A549 (cell line): ENCODE measurements at regions not wholly inside any gene's neighbourhood (a gene's known extent, or its start where the extent isn't known, plus 50 kb on each side); places are given as distances from the start of the nearest gene placed in this dataset.

Source experiments
- ATAC-seq, 2 experiments: fragments of 200-7000 bp in 1 of 2; fragments of >200 bp in 1 of 2; cut with Nextera tagmentation in 1 of 2; cut with Tn5 transposase in 1 of 2; 3 replicates each; pipeline versions ENCODE4 v1.8.0 to v1.9.1; 2018 to 2020; ENCODE audit warnings: mild to moderate bottlenecking in 1 of 2, moderate library complexity in 1 of 2
- CTCF ChIA-PET: fragments of 300-600 bp; sonication (Branson Sonifier 250); formaldehyde crosslinking; extraction: SDS; loops from one replicate; lab custom pipeline; 2021; ENCODE audit warnings: antibody characterized with exemption, inconsistent platforms; lab: Yijun Ruan, JAX
- POLR2A ChIA-PET: fragments of 350-600 bp; formaldehyde crosslinking; extraction: SDS; loops from one replicate; lab custom pipeline; 2021; ENCODE audit warnings: antibody characterized with exemption, inconsistent platforms; lab: Yijun Ruan, JAX
- DNase-seq, 2 experiments: peaks; one replicate each; pipeline versions ENCODE4 v3.0.0 to v3.0.0-alpha.2; 2011 to 2016; ENCODE audit warnings: low read depth in 1 of 2, low spot score in 1 of 2
- FAIRE-seq: peaks from 2 replicates; lab custom pipeline; 2011; peaks lifted over from hg19 to GRCh38; lab: Jason Lieb, UNC
- H3K27ac ChIP-seq, 2 experiments: fragments of >200 bp; sonication (Bioruptor Twin); formaldehyde crosslinking; 3 replicates each; pipeline ENCODE4 v1.5.1; 2016 to 2017
- H3K4me1 ChIP-seq: fragments of >200 bp; sonication (Bioruptor Twin); formaldehyde crosslinking; 3 replicates; pipeline ENCODE4 v1.6.1; 2016
- H3K4me2 ChIP-seq: fragments of >200 bp; sonication (Bioruptor Twin); formaldehyde crosslinking; 3 replicates; pipeline ENCODE4 v1.6.1; 2016
- H3K4me3 ChIP-seq: fragments of >200 bp; sonication (Bioruptor Twin); formaldehyde crosslinking; 3 replicates; pipeline ENCODE4 v1.5.1; 2016
- H3K9me3 ChIP-seq: fragments of >200 bp; sonication (Bioruptor Twin); formaldehyde crosslinking; 3 replicates; pipeline ENCODE4 v1.6.1; 2016
- BHLHE40 ChIP-seq: IDR thresholded peaks from 2 replicates; pipeline ENCODE4 v1.6.1; 2012; ENCODE audit warnings: low read depth, low read length, inconsistent platforms
- CBX8 ChIP-seq: fragments of 200-600 bp; sonication (generic); IDR thresholded peaks from 2 replicates; pipeline ENCODE4 v1.6.1; 2016
- CHD4 ChIP-seq: fragments of 200-600 bp; sonication (generic); IDR thresholded peaks from 2 replicates; pipeline ENCODE4 v1.6.1; 2016; ENCODE audit warnings: antibody characterized with exemption, mild to moderate bottlenecking, borderline replicate concordance
- EHMT2 ChIP-seq: fragments of 200-600 bp; sonication (generic); IDR thresholded peaks from 2 replicates; pipeline ENCODE4 v1.6.1; 2016; ENCODE audit warnings: antibody characterized with exemption, low read depth, mild to moderate bottlenecking, moderate library complexity
- FOSL2 ChIP-seq, 2 experiments: fragments of 450-650 bp in 1 of 2; fragments of >200 bp in 1 of 2; sonication (Bioruptor Twin) in 1 of 2; formaldehyde crosslinking; IDR thresholded peaks; 2 replicates each; pipeline versions ENCODE4 v1.5.0 to v1.6.1; 2016 to 2020; ENCODE audit warnings: mild to moderate bottlenecking in 1 of 2, moderate library complexity in 1 of 2
- FOXS1 ChIP-seq: fragments of 250-450 bp; sonication (Bioruptor Pico); IDR thresholded peaks from 2 replicates; pipeline ENCODE4 v1.5.0; 2020; ENCODE audit warnings: mild to moderate bottlenecking, moderate library complexity
- GATA3 ChIP-seq: IDR thresholded peaks from 2 replicates; pipeline ENCODE4 v1.6.1; 2012; ENCODE audit warnings: borderline replicate concordance
- JUN ChIP-seq, 2 experiments: fragments of >200 bp; sonication (Bioruptor Twin); formaldehyde crosslinking; IDR thresholded peaks; 2 replicates in 1 of 2; 3 replicates in 1 of 2; pipeline ENCODE4 v1.6.1; 2016 to 2017
- JUNB ChIP-seq: fragments of >200 bp; sonication (Bioruptor Twin); formaldehyde crosslinking; IDR thresholded peaks from 2 replicates; pipeline ENCODE4 v1.6.1; 2016
- KDM1A ChIP-seq: fragments of 200-600 bp; sonication (generic); IDR thresholded peaks from 2 replicates; pipeline ENCODE4 v1.6.1; 2016; ENCODE audit warnings: low read depth, mild to moderate bottlenecking
- MAFK ChIP-seq: fragments of 450-650 bp; IDR thresholded peaks from 2 replicates; pipeline ENCODE4 v1.6.1; 2014; ENCODE audit not compliant: partially characterized antibody
- MAZ ChIP-seq: fragments of 150-350 bp; IDR thresholded peaks from 2 replicates; pipeline ENCODE4 v1.6.1; 2014; ENCODE audit warnings: antibody characterized with exemption, low read depth, low read length, borderline replicate concordance
- NPAS2 ChIP-seq: fragments of 250-450 bp; sonication (Bioruptor Pico); IDR thresholded peaks from 2 replicates; pipeline ENCODE4 v1.8.0; 2022; ENCODE audit warnings: mild to moderate bottlenecking, moderate library complexity, borderline replicate concordance
- RCOR1 ChIP-seq: fragments of 150-350 bp; IDR thresholded peaks from 2 replicates; pipeline ENCODE4 v1.6.1; 2014; ENCODE audit warnings: antibody characterized with exemption, low read length, low read depth
- SMC3 ChIP-seq: fragments of >200 bp; sonication (Bioruptor Twin); formaldehyde crosslinking; IDR thresholded peaks from 3 replicates; pipeline ENCODE4 v1.6.1; 2018; ENCODE audit warnings: inconsistent platforms
- TFCP2L1 ChIP-seq: fragments of 250-450 bp; sonication (Bioruptor Pico); IDR thresholded peaks from 2 replicates; pipeline ENCODE4 v1.5.0; 2021; ENCODE audit warnings: mild to moderate bottlenecking
- ZFP36 ChIP-seq: fragments of 450-650 bp; IDR thresholded peaks from 2 replicates; pipeline ENCODE4 v1.6.1; 2014; ENCODE audit warnings: borderline replicate concordance; ENCODE audit not compliant: partially characterized antibody
- ZNF302 ChIP-seq: fragments of 250-450 bp; sonication (Bioruptor Pico); IDR thresholded peaks from 2 replicates; pipeline ENCODE4 v1.9.0; 2021; ENCODE audit warnings: inconsistent platforms, mild to moderate bottlenecking, moderate library complexity
- WGBS: methylation state at CpG from one replicate; pipeline ENCODE4 v1.1.6; 2017; ENCODE audit errors: missing lambda C conversion rate; 5-methylcytosine and 5-hydroxymethylcytosine counted together
- TF ChIP-seq, protein P1 (sequence below): fragments of 250-450 bp; sonication (Bioruptor Pico); IDR thresholded peaks from 2 replicates; pipeline ENCODE4 v1.5.0; 2020; ENCODE audit warnings: low read depth, mild to moderate bottlenecking, moderate library complexity
- TF ChIP-seq, protein P2 (sequence below): fragments of 150-350 bp; IDR thresholded peaks from 2 replicates; pipeline ENCODE4 v1.6.1; 2014; ENCODE audit warnings: low read depth, mild to moderate bottlenecking, low read length
- TF ChIP-seq, protein P3 (sequence below): fragments of 450-650 bp; IDR thresholded peaks from 2 replicates; pipeline ENCODE4 v1.6.1; 2014; ENCODE audit warnings: antibody characterized with exemption
- TF ChIP-seq, protein P4 (sequence below): fragments of >200 bp; sonication (Bioruptor Twin); formaldehyde crosslinking; IDR thresholded peaks from 2 replicates; pipeline ENCODE4 v1.6.1; 2016
- TF ChIP-seq, protein P5 (sequence below): fragments of >200 bp; sonication (Bioruptor Twin); formaldehyde crosslinking; IDR thresholded peaks from 3 replicates; pipeline ENCODE4 v1.5.1; 2016
- TF ChIP-seq, protein P6 (sequence below): fragments of 250-450 bp; sonication (Bioruptor Pico); IDR thresholded peaks from 2 replicates; pipeline ENCODE4 v1.5.0; 2021; ENCODE audit warnings: mild to moderate bottlenecking, moderate library complexity, borderline replicate concordance

DNA sequence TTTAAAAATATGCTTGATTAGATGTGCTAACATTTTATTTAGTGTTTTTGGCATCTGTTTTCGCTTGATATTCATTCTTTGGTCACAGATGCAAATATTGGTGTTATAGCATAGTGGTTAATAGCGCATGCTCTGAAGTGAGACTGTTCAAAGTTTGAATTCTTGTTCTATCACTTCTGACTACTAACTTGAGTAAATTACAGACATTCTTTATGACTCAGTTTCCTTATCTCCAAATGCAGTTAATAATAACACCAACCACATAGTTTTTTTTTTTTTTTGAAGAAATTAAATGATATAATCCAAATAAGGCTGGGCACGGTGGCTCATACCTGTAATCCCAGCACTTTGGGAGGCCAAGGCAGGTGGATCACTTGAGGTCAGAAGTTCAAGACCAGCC, 81.0 kb downstream of the TMX1 start (continued):
- TF ChIP-seq, protein P1, sequence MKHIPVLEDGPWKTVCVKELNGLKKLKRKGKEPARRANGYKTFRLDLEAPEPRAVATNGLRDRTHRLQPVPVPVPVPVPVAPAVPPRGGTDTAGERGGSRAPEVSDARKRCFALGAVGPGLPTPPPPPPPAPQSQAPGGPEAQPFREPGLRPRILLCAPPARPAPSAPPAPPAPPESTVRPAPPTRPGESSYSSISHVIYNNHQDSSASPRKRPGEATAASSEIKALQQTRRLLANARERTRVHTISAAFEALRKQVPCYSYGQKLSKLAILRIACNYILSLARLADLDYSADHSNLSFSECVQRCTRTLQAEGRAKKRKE, result no peak
- no peak for TF ChIP-seq ZFP36
- TF ChIP-seq CBX8, result no peak

DNA sequence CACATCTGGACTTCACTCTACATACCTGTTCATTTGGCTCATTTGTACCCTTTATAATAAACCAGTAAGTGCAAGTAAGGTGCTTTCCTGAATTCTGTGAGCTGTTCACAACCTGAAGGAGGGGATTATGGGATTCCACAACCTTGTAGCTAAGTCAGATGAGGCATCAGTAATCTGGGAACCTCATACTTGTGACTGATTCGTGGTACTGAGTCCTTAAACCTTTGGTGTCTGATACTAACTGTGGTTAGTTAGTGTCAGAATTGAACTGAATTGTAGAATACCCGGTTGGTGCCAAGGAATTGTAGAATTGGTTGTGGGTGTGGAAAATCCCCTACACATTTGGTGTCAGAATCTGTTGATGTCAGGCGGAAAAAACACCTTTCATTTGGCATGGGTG, 83.4 kb downstream of the TMX1 start:
- CTCF ChIA-PET, result interaction anchor here (0.7 to 1.3 kb wide), 2 partner anchors 56 to 452 kb away, joined by 3 to 5 read pairs; no protein-coding TSS in a partner anchor
- ATAC-seq, result no peak
- 58% methylated on average over 3 of the region's 3 CpGs for WGBS
- no peak overlapping the region for H3K4me2 ChIP-seq
- no peak for TF ChIP-seq FOSL2 (IDR thresholded peaks at IDR 0.05)
- TF ChIP-seq FOSL2 (CRISPR knock-in tag; IDR thresholded peaks at IDR 0.05), result no peak
- TF ChIP-seq, protein P1, result no peak
- TF ChIP-seq, protein P2, sequence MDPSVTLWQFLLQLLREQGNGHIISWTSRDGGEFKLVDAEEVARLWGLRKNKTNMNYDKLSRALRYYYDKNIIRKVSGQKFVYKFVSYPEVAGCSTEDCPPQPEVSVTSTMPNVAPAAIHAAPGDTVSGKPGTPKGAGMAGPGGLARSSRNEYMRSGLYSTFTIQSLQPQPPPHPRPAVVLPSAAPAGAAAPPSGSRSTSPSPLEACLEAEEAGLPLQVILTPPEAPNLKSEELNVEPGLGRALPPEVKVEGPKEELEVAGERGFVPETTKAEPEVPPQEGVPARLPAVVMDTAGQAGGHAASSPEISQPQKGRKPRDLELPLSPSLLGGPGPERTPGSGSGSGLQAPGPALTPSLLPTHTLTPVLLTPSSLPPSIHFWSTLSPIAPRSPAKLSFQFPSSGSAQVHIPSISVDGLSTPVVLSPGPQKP, result no peak
- TF ChIP-seq, protein P3, sequence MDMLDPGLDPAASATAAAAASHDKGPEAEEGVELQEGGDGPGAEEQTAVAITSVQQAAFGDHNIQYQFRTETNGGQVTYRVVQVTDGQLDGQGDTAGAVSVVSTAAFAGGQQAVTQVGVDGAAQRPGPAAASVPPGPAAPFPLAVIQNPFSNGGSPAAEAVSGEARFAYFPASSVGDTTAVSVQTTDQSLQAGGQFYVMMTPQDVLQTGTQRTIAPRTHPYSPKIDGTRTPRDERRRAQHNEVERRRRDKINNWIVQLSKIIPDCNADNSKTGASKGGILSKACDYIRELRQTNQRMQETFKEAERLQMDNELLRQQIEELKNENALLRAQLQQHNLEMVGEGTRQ, result no peak
- no peak for TF ChIP-seq SMC3
- no peak for TF ChIP-seq MAFK
- TF ChIP-seq BHLHE40, result no peak
- TF ChIP-seq, protein P4, sequence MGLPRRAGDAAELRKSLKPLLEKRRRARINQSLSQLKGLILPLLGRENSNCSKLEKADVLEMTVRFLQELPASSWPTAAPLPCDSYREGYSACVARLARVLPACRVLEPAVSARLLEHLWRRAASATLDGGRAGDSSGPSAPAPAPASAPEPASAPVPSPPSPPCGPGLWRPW, result no peak
- TF ChIP-seq, all 56 proteins: peak for 0
- H3K9me3 ChIP-seq, result no peaks in the 10 kb centered on the region
- DNase-seq (no peak), FAIRE-seq (no peak)
- H3K4me1 ChIP-seq, result peaks cover 14% of the 10 kb centered on the region; the same call in 2 of the 3 replicates
- POLR2A ChIA-PET, result no interaction called here
- no peak overlapping the region for H3K4me3 ChIP-seq
- H3K27ac ChIP-seq, result no peak overlapping the region

DNA sequence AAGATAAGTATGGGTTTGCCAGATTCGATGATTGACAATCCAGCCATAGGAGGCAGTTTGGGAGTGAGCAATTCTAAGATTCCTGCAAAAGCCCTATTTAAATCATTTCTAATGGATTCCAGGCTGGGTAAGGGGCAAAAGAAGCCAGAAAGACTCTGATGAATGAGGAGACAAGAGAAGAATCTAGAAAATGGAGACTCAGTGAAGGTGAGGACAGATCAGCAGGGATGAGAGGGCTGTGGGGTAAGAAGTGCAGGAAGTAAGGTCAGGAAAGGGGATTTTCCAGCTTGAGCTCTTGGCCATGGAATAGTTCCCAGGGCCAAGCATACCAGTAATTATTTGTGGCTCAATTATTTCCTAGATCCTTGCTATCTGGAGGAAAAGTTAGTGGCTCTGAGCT, 87.3 kb downstream of the TMX1 start:
- ATAC-seq, result no peak
- peaks cover 14% of the 10 kb centered on the region; the same call in 2 of the 3 replicates for H3K4me1 ChIP-seq
- no peak overlapping the region; the same call in 2 of the 3 replicates for H3K4me2 ChIP-seq
- no peak for DNase-seq
- 73% methylated on average over 1 of the region's 1 CpG for WGBS
- no peak overlapping the region for H3K4me3 ChIP-seq
- POLR2A ChIA-PET, result no interaction called here
- no peaks in the 10 kb centered on the region for H3K9me3 ChIP-seq
- CTCF ChIA-PET, result interaction anchor here (1.1 to 1.7 kb wide), 2 partner anchors 25 to 29 kb away, joined by 4 to 5 read pairs; no protein-coding TSS in a partner anchor
- H3K27ac ChIP-seq, result peak overlapping the region in 1 of 2 experiments; percentile 16; a peak in 1 of 6 replicates
- FAIRE-seq, result no peak
- TF ChIP-seq, protein P5, sequence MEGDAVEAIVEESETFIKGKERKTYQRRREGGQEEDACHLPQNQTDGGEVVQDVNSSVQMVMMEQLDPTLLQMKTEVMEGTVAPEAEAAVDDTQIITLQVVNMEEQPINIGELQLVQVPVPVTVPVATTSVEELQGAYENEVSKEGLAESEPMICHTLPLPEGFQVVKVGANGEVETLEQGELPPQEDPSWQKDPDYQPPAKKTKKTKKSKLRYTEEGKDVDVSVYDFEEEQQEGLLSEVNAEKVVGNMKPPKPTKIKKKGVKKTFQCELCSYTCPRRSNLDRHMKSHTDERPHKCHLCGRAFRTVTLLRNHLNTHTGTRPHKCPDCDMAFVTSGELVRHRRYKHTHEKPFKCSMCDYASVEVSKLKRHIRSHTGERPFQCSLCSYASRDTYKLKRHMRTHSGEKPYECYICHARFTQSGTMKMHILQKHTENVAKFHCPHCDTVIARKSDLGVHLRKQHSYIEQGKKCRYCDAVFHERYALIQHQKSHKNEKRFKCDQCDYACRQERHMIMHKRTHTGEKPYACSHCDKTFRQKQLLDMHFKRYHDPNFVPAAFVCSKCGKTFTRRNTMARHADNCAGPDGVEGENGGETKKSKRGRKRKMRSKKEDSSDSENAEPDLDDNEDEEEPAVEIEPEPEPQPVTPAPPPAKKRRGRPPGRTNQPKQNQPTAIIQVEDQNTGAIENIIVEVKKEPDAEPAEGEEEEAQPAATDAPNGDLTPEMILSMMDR, result no peak
- TF ChIP-seq JUNB (no peak), EHMT2 (no peak), TFCP2L1 (CRISPR knock-in tag) (no peak), MAZ (no peak), CHD4 (no peak), ZNF302 (CRISPR knock-in tag) (no peak), NPAS2 (CRISPR knock-in tag) (no peak), KDM1A (no peak), CBX8 (no peak), FOXS1 (no peak), GATA3 (no peak), RCOR1 (no peak), JUN (IDR thresholded peaks at IDR 0.05) (no peak)
- TF ChIP-seq, protein P4, result no peak
- TF ChIP-seq, protein P3, result no peak
- TF ChIP-seq, protein P6, sequence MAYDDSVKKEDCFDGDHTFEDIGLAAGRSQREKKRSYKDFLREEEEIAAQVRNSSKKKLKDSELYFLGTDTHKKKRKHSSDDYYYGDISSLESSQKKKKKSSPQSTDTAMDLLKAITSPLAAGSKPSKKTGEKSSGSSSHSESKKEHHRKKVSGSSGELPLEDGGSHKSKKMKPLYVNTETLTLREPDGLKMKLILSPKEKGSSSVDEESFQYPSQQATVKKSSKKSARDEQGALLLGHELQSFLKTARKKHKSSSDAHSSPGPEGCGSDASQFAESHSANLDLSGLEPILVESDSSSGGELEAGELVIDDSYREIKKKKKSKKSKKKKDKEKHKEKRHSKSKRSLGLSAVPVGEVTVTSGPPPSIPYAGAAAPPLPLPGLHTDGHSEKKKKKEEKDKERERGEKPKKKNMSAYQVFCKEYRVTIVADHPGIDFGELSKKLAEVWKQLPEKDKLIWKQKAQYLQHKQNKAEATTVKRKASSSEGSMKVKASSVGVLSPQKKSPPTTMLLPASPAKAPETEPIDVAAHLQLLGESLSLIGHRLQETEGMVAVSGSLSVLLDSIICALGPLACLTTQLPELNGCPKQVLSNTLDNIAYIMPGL (CRISPR knock-in tag), result no peak
- TF ChIP-seq, protein P1, result no peak
